GM23248 (cell line): ENCODE measurements at regions not wholly inside any gene's neighbourhood (a gene's known extent, or its start where the extent isn't known, plus 50 kb on each side); places are given as distances from the start of the nearest gene placed in this dataset.

Experiments used
- DNase-seq: peaks from one replicate; pipeline ENCODE4 v3.0.0-alpha.2; 2015
- H2AFZ ChIP-seq: fragments of 200-600 bp; sonication (generic); 2 replicates; pipeline ENCODE4 v1.6.1; 2016; ENCODE audit warnings: antibody characterized with exemption
- H3F3A ChIP-seq: fragments of 200-600 bp; sonication (generic); 2 replicates; pipeline ENCODE4 v1.6.1; 2016; ENCODE audit warnings: mild to moderate bottlenecking, antibody characterized with exemption, mixed run types; ENCODE audit not compliant: insufficient read depth
- H3K27ac ChIP-seq: fragments of 200-600 bp; sonication (generic); 2 replicates; pipeline ENCODE4 v1.5.1; 2016; ENCODE audit warnings: mild to moderate bottlenecking
- H3K27me3 ChIP-seq: fragments of 200-600 bp; sonication (generic); replicated peaks from 2 replicates; pipeline ENCODE4 v1.6.1; 2016; ENCODE audit warnings: mild to moderate bottlenecking; ENCODE audit not compliant: insufficient read depth
- H3K36me3 ChIP-seq: fragments of 200-600 bp; sonication (generic); 2 replicates; pipeline ENCODE4 v1.6.1; 2016; ENCODE audit warnings: low read depth, mild to moderate bottlenecking
- H3K4me1 ChIP-seq: fragments of 200-600 bp; sonication (generic); 2 replicates; pipeline ENCODE4 v1.6.1; 2016; ENCODE audit warnings: mild to moderate bottlenecking; ENCODE audit not compliant: insufficient read depth
- H3K4me2 ChIP-seq: fragments of 200-600 bp; sonication (generic); one replicate; pipeline ENCODE4 v1.6.1; 2016; ENCODE audit warnings: mild to moderate bottlenecking; ENCODE audit not compliant: unreplicated experiment
- H3K4me3 ChIP-seq: fragments of 200-600 bp; sonication (generic); 2 replicates; pipeline ENCODE4 v1.5.1; 2016; ENCODE audit warnings: mild to moderate bottlenecking
- H3K79me2 ChIP-seq: fragments of 200-600 bp; sonication (generic); 2 replicates; pipeline ENCODE4 v1.6.1; 2016; ENCODE audit warnings: mild to moderate bottlenecking; ENCODE audit not compliant: insufficient read depth
- H3K9ac ChIP-seq: fragments of 200-600 bp; sonication (generic); 2 replicates; pipeline ENCODE4 v1.6.1; 2016; ENCODE audit warnings: mild to moderate bottlenecking
- H3K9me2 ChIP-seq: fragments of 200-600 bp; sonication (generic); 2 replicates; pipeline ENCODE4 v1.6.1; 2016; ENCODE audit warnings: mixed run types, mild to moderate bottlenecking, moderate library complexity; ENCODE audit not compliant: insufficient read depth
- H3K9me3 ChIP-seq: fragments of 200-600 bp; sonication (generic); one replicate; pipeline ENCODE4 v1.6.1; 2017; ENCODE audit warnings: low read depth
- H4K20me1 ChIP-seq: fragments of 200-600 bp; sonication (generic); 2 replicates; pipeline ENCODE4 v1.6.0; 2016; ENCODE audit not compliant: insufficient read depth
- EZH2 ChIP-seq: fragments of 200-600 bp; sonication (generic); IDR thresholded peaks from 2 replicates; pipeline ENCODE4 v1.6.1; 2018; ENCODE audit warnings: antibody characterized with exemption, mild to moderate bottlenecking; ENCODE audit not compliant: insufficient read depth, poor library complexity, severe bottlenecking
- EZH2phosphoT487 ChIP-seq: fragments of 200-600 bp; sonication (generic); IDR thresholded peaks from 2 replicates; pipeline ENCODE4 v1.6.1; 2018; ENCODE audit warnings: antibody characterized with exemption, moderate library complexity, mild to moderate bottlenecking, low read depth; ENCODE audit not compliant: insufficient read depth
- WGBS, 2 experiments: methylation state at CpG; one replicate each; pipeline ENCODE4 v1.1.6; 2015 to 2017; ENCODE audit warnings: low lambda C conversion rate in 2 of 2, low coverage in 1 of 2; ENCODE audit errors: missing lambda C conversion rate in 2 of 2; 5-methylcytosine and 5-hydroxymethylcytosine counted together
- in situ Hi-C: fragments of 300-500 bp; cut with MboI; formaldehyde crosslinking; loops from 2 replicates; pipeline ENCODE4 v1.15.0; 2020

DNA sequence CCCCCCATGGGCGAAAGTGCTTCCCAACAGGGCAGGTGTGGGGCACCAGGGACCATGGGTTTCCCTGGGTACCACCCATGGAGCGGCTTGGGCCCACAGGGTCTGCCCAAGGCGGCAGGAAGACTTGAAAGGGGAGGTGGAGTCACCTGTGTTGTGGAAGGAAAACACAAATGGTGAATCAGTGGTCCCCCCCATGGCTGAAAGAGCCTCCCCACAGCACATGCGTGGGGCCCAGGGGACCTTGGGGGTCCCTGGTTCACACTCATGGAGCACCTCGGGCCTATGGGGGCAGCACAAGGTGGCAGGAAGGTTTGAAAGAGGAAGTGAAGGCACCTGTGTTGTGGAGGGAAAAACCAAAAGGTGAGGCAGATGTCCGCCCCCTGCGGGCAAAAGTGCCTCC, 581.9 kb downstream of the ALG10 start:
- DNase-seq = no peak
- Histone ChIP-seq H3K27me3 (no peaks in the 10 kb centered on the region), H4K20me1 (no peaks in the 10 kb centered on the region), H2AFZ (no peak overlapping the region), H3K9me3 (no peaks in the 10 kb centered on the region), H3K9ac (no peak overlapping the region), H3K4me1 (no peaks in the 10 kb centered on the region), H3K4me3 (no peak overlapping the region), H3K9me2 (no peaks in the 10 kb centered on the region), H3K4me2 (no peak overlapping the region), H3F3A (no peaks in the 10 kb centered on the region), H3K27ac (no peak overlapping the region), H3K79me2 (no peaks in the 10 kb centered on the region), H3K36me3 (no peaks in the 10 kb centered on the region)
- in situ Hi-C loops = no loop called here
- 9 to 21% methylated on average over 7 of the region's 7 CpGs for WGBS, 2 experiments
- TF ChIP-seq EZH2phosphoT487 (no peak), EZH2 (no peak)

DNA sequence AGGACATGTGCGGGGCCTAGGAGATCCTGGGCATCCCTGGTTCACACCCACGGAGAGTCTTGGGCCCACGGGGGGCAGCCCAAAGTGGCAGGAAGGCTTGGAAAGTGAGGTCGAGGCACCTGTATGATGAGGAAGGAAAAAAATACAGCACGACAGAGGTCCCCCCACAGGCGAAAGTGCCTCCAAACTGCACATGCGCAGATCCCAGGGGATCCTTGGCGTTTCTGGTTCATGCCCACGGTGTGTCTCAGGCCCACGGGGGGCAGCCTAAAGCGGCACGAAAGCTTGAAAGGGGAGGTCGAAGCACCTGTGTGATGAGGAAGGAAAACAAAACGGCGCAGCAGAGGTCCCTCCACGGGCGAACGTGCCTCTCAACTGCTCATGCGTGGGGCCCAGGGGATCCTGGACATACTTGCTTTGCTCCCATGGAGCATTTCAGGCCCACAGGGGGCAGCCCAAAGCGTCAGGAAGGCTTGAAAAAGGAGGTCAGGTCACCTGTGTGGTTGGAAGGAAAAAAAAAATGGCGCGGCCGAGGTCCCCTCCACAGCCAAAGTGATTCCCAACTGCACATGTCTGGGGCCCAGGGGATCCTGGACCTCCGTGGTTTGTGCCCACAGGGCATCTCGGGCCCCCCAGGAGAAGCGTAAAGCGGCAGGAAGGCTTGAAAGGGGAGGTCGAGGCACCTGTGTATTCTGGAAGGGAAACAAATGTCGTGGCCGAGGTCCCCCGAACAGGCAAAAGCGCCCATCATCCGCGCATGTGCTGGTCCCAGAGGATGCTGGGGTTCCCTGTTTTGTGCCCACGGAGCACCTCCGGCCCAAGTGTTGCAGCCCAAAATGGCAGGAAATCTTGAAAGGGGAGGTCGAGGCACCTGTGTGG, 582.6 kb downstream of the ALG10 start:
- Histone ChIP-seq H3K9ac (no peak overlapping the region), H3K36me3 (no peaks in the 10 kb centered on the region), H3K9me3 (no peaks in the 10 kb centered on the region), H3K4me1 (no peaks in the 10 kb centered on the region), H3K4me2 (no peak overlapping the region), H3K4me3 (no peak overlapping the region), H3F3A (no peaks in the 10 kb centered on the region), H3K27me3 (no peaks in the 10 kb centered on the region), H3K9me2 (no peaks in the 10 kb centered on the region), H4K20me1 (no peaks in the 10 kb centered on the region), H3K27ac (no peak overlapping the region), H3K79me2 (no peaks in the 10 kb centered on the region), H2AFZ (no peak overlapping the region)
- in situ Hi-C loops = no loop called here
- no peak for DNase-seq
- TF ChIP-seq EZH2 = no peak
- no peak for TF ChIP-seq EZH2phosphoT487
- 46 to 48% methylated on average over 31 to 37 of the region's 37 CpGs for WGBS, 2 experiments

DNA sequence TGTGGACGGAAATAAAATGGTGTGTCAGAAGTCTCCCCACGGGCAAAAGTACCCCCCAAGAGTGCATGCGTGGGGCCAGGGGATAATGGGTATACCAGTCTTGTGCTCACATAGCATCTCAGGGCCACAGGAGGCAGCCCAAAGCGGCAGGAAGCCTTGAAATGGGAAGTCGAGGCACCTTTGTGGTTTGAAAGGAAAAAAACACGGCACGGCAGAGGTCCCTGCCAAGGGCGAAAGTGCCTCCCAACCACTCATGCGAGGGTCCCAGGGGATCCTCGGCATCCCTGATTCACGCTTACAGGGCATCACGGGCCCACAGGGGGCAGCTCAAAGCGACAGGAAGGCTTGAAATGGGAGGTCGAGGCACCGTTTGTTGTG, 583.2 kb downstream of the ALG10 start:
- DNase-seq = no peak
- 47 to 50% methylated on average over 15 of the region's 15 CpGs for WGBS, 2 experiments
- Histone ChIP-seq H4K20me1 (no peaks in the 10 kb centered on the region), H3F3A (no peaks in the 10 kb centered on the region), H3K36me3 (no peaks in the 10 kb centered on the region), H3K9ac (no peak overlapping the region), H3K27ac (no peak overlapping the region), H2AFZ (no peak overlapping the region), H3K27me3 (no peaks in the 10 kb centered on the region), H3K4me3 (no peak overlapping the region), H3K9me3 (no peaks in the 10 kb centered on the region), H3K79me2 (no peaks in the 10 kb centered on the region), H3K9me2 (no peaks in the 10 kb centered on the region), H3K4me1 (no peaks in the 10 kb centered on the region), H3K4me2 (no peak overlapping the region)
- TF ChIP-seq EZH2 (no peak), EZH2phosphoT487 (no peak)
- in situ Hi-C loops = no loop called here

DNA sequence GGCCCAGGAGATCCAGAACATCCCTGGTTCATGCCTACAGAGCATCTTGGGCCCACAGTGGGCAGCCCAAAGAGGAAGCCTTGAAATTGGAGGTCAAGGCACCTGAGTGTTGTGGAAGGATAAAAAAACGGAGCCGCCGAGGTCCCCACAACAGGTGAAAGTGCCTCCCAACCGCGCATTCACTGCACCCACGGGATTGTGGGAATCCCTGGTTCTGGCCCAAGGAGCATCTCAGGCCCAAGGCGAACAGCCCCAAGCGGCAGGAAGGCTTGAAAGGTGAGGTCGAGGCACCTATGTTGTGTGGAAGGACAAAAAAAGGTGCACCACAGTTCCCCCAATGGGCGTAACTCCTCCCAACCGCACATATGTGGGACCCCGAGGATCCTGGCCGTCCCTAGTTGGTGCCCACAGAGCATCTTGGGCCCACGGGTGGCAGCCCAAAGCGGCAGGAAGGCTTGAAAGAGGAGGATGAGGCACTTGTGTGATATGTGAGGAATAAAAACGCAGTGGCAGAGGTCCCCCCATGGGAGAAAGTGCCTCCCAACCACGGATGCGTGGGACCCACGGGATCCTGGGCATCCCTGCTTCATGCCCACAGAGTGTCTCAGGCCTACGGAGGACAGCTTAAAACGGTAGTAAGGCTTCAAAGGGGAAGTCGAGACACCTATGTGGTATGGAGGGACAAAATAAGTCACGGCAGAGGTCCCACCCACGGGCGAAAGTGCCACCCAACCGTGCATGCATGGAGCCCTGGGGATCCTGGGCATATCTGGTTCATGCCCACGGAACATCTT, 583.9 kb downstream of the ALG10 start:
- Histone ChIP-seq H3K9me2 (no peaks in the 10 kb centered on the region), H3K4me2 (no peak overlapping the region), H2AFZ (no peak overlapping the region), H3K27me3 (no peaks in the 10 kb centered on the region), H3K27ac (no peak overlapping the region), H4K20me1 (no peaks in the 10 kb centered on the region), H3K4me3 (no peak overlapping the region), H3K9ac (no peak overlapping the region), H3K9me3 (no peaks in the 10 kb centered on the region), H3K79me2 (no peaks in the 10 kb centered on the region), H3K36me3 (no peaks in the 10 kb centered on the region), H3K4me1 (no peaks in the 10 kb centered on the region), H3F3A (no peaks in the 10 kb centered on the region)
- no peak for TF ChIP-seq EZH2
- no peak for TF ChIP-seq EZH2phosphoT487
- no peak for DNase-seq
- in situ Hi-C loops = no loop called here
- 36 to 38% methylated on average over 27 of the region's 27 CpGs for WGBS, 2 experiments
